Middle frontal gyrus (tissue), 1 donor: ENCODE measurements at regions not wholly inside any gene's neighbourhood (a gene's known extent, or its start where the extent isn't known, plus 50 kb on each side); places are given as distances from the start of the nearest gene placed in this dataset.

Experiments used
- DNase-seq: peaks from one replicate; pipeline ENCODE4 v3.0.0-alpha.2; 2015; ENCODE audit warnings: low spot score; ENCODE audit errors: extremely low spot score

DNA sequence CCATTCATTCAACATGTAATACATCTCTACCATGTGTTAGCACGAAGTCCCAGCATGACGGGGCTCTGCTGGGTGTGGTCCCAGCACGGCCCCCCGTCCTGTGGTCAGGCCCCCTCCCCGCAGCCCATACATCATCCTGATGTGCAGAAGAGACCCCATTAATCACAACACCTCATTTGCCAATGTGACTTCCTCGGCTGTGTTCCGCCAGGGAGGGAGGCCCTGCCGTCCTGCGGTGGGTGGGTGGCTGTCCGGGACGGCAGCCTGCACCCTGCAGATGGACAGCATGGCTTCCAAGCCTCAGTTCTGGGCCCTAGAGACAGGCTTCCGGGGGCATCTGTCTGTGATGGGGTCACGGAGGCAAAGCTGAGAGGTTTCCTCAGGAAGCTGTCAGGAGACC lies 254.0 kb downstream of the CYP26B1 start:
- no peak for DNase-seq

DNA sequence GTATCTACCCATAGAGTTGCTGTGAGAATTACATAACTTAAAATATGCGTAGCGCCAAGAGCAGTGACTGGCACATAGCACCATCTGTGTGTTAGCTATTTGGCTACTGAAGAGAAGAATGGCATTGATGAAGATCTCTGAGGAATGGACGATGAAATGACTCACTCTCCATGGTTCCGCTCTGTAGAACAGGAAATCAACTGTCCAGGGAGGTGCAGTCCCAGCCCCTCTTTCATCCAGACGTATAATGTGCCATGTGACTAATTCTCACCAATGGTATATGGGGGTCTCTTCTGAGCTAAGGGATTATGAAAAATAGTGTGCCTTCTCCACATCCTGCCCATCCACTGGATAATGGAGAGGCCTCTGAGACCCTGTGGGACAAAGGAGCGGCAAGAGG lies 254.8 kb downstream of the CYP26B1 start:
- DNase-seq: peak; percentile 3

DNA sequence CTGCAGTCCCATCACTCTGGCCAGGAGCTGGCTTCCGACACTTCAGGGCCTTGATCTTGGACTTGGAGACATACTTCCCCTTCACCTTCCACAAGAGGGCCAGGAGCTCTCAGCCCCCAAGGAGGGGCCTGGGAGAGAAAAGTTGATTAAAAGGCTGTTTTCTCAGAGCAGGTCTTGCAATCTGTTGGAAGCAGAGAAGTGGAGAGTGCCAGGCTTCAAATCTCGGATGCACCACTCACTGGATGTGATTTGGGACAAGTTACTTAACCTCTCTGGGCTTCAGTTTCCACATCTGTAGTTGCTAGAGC lies 255.3 kb downstream of the CYP26B1 start:
- no peak for DNase-seq

DNA sequence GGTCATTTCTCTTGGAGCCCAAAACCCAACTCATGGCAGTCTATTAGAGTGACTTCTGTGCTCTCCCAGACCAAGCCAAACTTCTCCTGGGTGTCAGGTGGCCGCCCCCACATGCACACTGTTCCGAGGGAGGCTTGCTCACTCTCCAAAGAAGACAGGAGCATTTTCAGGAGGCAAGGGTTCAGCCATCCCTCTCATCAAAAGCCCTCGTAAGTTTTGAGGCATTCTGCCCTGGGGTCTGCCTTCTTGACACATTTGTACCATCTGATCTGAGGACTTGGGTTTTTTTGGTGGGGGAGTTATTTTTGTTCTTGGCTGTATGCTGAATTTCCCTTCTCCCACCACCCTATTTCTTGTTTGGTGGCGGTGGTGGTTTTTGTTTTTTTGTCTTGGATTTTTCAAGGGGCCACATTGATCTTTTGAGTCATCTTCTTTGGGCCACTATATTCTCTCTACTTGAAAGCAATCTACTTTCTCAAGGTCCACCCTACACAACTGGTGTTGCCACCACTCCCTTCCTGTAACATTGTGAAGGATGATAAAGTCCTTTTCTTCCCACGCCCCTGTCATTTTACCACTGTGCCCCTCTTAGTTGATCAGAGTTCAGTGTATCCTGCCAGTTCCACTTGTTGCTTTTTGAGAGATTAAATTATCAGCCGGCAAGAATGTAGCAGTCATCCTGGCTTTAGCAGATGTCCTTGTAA lies 255.8 kb downstream of the CYP26B1 start:
- no peak for DNase-seq

DNA sequence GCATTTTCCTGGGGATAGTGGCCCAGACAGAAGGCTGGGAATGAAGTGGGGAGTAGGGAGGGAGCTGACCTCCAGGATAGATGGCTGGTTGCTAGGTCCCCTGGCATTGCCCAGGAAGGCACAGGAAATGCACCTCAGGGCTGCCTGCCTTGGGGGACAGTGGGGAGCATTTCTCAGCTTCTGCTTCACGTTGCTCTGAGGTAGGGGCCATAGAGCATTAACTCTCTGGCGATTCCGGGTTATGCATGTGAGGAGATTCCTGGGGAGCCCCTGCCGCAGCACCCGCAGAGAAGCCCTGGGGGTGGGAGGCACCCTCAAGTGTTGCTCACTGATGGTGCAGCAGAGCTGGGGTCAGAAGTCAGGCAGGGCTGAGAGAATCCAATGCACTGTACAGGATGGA lies 256.5 kb downstream of the CYP26B1 start:
- no peak for DNase-seq

DNA sequence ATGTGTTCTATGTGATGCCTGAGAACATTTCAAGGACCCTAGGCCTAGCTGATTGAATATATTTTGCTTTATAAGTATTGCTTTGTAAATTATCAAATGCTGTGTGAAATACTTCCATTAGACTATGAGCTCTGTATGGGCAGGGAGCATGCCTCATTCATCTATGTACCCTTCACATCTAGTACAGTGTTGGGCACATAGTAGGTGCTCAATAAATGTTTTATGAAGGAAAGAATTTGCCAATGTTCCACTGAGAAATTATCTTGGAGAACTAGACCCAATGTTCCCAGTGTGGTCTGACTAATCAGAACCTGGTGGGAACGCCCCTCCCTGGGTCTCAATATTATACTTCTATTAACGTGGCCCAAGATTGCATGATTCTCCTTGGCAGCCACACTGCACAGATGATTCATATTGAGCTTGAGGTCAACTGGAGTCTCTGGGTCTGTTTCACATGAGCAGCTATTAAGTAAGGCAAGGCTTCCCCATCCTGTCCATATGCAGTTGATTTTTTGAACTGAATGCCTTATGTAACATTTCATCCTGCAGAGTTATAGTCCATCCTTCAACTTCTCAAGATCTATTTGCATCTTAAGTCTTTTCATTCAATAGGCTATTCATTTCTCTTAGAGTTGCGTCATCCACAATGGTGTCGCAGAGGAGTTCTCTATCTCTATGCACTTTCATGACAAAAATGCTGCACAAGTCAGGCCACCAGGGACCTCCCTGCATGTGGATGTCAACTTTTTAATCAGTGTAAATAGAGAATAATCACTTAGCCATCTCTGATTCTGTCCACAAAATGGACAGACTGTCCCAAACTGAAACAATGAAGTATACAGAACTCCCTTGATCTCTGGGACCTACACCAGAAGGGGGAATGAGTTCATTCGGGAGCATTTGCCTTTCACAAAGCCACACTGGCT lies 257.6 kb downstream of the CYP26B1 start:
- no peak for DNase-seq

DNA sequence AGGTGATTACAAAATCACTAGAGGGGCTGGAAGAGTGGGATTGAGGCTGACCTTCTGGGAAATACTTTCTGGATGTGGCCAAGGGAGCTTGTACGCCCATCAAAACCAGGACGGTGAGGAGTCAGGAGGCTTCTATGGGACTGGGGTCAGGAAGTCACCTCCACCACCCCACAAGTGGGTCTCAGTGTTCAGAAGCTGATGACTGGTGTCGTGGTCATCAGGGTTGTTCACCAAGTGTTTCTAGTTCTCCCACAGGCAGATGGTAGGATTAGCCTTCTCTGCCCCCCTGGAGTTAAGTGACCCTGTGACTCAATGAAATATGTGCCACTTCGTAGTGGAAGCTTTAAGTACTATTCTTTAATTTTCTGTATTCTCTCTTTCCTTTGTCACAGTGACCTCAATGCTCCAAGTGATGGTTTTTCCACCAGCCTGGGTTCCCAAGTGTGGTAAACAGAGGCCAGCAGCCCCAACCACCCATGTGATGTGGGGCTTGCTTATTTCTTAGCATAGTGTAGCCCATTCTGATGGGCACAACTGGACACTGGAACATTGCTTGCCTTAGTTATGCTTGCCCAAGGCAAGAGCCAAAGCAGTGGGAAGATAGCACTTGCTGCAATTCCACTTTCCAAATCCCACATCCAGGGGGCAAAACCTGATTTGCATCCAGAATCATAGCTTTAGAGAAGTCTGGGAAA lies 258.8 kb downstream of the CYP26B1 start:
- no peak for DNase-seq

DNA sequence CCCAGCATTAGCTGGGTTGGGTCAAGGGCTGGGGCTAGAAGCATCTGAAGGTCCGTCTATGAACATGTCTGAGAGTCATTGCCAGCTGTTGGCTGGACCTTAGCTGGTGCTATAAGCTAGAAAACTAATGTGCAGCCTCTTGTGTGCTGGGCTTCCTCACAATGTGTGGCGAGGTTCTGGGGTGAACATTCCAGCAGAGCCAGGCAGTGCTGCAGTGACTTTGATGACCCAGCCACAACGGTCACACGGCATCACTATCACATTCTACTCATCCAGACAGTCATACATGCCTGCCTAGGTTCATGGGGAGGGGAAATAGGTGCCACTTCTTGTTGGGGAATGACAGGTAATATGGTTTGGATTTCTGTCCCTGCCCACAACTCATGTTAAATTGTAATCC lies 260.5 kb downstream of the CYP26B1 start:
- DNase-seq: no peak

DNA sequence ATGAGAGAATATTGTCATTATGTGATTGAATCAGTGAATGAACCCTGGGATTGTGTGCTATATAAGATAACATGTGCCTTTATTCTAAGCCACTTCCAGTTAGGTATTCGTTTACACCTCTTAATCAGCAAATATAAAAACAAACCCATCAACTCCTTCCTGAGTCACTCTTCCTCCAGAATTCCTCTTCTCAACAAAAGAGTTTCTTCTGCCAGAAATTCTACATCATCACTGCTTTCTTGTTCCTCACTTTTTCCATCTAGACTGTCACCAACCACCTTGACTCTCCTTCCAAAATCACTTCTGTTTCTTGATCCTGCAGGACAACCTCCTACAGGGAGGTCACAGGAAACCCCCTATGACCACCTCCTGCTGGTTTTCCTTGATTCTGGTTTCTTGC lies 261.4 kb downstream of the CYP26B1 start:
- DNase-seq: no peak

DNA sequence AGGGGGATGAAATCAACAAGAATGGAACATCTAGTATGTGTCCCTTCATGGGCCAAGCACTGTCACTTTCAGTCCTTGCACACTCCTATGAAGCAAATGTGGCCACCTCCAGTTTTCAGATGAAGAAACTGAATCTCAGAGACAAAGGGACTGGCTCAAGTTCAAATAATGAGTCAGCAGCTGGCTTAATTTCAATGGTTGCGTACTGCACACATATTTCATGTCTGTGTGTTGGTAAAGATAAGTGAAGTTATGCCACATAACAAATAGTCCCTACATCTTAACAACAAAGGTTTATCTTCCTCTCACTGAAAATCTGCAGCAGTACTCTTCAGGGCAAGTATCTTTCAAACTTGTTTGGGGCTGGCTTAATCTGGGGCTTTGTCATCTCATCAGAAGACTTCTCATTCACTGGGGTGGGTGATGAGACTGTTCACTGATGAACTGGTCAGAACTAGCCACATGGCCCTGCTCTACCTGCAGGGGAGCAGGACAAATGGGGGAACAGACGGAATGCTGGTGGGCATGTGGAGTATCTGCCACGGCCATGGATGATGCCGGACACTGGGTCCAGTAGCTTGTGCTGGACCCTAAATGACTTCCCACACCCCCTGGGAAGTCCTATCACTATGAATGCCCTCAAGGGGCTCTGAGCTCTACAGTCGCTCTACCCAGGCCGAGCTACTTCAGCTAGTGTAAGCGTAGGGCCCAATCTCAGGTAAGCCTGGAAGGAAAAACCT lies 263.2 kb downstream of the CYP26B1 start:
- DNase-seq: no peak

DNA sequence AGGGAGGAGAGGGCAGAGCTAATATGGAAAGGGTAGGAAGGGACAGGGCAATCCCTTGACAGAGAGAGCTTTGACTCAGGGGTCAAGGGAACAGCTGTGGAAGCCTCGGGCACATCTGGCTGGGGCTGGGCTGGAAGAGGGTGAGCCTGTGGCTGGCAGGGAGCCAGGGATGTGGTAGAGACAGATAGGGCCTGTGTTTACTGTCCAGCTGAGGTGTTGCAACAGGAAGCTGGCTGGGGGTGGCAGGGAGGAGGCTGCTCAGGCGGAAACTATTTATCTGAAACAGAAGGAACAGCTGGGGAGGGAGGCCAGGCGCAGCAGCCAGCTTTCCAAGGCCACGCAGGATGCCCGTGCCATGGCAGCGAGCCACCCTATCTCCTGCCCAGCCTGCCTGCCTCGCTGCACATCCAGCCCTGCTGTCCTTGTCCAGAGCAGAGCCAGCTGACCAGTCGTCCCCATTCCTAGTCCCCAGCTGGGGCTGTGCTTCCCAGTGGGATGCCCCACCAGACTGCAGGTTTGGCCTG lies 264.7 kb downstream of the CYP26B1 start:
- DNase-seq: peak; percentile 8

DNA sequence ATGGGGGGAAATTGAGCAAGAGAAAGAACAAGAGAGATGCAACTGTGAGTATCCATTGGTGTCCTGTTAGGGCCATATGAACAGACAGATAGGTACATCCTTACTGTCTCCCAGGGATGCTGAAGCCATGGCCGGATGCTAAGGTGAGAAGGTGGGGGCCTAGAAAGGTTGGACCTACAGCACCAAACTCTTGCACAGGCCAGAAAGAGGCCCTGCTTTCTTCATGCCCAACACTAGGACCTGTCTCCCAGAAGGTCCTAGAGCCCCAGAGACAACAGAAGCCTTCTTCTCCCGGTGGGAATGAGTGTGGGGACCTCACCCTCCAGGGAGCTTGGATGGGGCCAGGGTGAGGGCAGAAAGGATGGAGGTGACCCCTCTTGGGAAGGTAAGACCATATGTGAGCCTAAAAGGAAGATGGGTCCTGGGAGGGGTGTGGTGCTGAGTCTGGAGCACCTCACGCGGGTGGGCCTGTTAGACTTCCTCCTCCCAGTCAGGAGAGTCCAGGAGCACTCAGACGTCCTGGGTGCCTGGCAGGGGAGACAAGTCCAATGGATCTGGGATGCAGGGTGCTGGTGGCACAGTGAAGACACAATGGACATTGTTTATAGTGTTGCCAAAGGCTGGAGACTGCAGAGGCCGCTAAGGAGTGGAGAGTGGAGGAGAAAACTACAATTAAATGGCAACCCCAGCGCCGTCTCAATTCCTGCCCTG lies 265.3 kb downstream of the CYP26B1 start:
- DNase-seq: no peak

DNA sequence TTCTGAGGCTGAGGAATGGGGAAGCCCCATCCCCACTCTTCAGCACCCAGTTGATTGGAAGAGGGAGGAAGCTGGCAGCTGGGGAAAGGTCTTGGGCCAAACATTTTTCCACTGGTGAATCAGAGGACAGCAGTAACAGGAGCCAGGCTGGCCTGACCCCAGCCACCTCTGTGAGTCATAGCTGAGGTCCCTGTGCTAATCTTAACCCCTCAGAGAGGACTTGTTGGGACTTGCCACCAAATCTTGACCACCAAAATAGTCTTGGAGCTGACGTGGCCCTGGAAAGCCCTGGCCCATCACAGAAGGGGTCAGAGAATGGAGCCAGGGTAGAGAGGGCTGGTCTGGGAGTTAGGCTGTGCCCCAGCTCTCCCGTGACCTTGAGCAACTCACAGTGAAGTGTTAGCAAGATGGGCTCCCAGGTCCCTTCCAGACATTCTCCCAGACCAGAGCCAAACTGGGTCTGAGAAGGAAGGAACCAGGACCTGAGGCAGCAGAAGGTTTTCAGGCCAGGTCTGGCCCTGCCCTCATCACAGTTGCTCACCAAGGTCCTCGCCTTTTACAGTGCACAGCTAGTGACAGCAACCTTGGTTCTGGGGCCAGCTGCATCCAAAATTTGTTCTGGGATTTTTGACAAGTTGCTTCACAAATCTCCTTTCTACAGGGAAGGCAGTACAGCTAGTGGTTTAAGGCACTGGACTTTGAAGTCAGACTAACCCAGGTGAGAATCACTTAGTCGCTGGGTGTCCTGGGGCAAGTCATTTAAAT lies 266.6 kb downstream of the CYP26B1 start:
- DNase-seq: no peak

DNA sequence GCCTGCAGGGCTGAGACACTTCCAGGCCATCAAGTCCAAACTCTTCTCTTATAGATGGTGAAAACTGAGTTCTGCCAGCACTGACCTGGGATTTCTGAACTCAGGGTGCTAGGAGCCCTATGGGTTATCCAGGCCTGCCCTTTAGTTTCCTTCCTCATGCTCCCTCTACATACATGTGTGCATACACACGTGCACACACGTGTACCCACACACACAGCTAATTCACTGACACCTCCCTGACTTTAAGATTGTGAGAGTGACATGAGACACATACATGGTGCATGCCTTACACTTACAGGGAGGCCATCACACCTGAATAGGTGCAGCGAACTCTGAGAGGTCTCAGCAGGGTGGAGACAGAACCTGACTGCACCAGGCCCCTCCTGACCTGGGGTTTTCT lies 267.4 kb downstream of the CYP26B1 start:
- DNase-seq: no peak

DNA sequence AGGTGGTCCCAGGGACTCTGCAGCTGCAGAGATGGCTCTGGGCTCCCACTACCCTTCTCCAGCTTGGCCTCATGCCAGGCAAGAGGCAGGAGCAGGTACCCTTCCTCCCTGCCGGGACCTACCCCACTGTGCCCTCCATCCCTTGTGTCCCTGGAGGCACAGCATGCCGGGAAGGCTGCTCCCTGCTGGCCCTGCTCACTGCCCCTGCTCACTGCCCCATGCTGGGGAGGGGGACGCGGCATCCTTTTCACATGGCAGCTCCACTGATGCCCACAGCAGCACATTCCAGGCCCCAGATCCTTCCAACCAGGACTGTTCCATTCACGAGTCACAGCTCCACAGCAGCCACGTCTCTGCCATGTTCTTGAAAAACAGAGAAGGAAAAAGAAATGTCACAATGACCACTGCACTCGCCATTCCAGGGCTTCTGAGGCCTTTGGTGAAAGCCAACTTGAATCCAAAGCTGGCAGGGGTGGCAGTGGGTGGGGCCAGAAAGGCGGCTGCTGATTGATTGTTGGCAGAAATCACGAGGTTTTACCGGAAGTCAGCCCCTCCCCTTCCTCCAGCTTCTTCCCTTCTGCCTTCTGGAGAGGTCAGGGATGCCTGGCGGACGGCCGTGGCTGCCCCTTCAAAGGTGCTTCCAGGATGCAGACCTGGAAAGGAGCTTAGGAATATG lies 268.0 kb downstream of the CYP26B1 start:
- DNase-seq: no peak

DNA sequence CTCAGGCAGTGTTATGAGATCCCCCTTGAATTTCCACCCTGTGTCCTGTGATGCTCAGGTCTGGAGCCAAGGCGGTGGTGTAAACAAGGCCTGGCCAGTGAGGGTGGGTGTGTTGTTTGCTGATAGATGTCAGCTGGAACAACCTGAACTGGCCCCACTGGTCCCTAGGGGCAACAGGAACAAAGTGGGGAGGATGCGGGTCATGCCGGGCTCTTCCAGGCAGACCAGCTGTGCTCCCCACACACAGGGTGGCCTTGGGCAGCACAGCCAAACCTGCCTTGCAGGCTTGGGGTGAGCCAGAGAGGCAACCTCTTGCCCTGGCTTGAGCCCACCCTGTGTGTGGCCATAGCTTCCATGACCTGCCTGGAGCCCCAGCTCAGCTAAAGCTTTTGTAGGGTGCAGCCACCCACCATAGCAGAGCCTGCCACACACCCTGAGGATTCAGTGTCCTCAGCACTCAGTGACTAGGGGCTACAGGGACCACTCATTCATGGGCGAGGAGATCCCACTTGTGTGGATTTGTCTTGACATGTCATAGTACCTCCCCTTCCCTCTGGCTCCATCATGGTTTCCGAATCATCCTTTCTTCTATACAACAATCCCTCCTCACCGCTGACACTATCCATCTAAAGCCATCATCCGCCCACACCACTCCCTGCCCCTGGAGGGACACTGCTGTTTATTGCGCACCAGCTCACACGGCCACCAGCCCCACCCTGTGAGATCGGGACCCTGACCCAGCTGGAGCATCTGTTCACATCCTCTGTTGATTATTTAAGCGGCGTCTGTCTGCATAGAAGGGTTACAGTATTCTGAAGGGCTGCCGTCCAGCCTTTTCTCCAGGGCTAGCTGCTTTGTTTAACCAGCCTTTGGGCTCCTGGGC lies 268.8 kb downstream of the CYP26B1 start:
- no peak for DNase-seq

DNA sequence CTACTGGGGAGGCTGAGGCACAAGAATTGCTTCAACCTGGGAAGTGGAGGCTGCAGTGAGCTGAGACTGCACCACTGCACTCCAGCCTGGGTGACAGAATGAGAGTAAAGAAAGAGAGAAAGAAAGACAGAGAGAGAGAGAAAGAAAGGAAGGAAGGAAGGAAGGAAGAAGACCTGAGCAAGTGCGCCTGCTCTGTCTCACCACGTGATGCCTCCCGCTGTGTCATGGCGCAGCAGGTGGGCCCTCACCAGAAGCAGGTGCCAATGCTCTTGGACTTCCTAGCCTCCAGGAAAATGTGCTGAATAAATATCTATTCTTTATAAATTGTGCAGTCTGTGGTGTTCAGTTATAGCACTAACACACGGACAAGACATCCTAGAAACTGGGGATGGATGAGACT lies 270.0 kb downstream of the CYP26B1 start:
- DNase-seq: no peak
